ENCODE measurements at regions not wholly inside any gene's neighbourhood (a gene's known extent, or its start where the extent isn't known, plus 50 kb on each side); places are given as distances from the start of the nearest gene placed in this dataset.

DNA sequence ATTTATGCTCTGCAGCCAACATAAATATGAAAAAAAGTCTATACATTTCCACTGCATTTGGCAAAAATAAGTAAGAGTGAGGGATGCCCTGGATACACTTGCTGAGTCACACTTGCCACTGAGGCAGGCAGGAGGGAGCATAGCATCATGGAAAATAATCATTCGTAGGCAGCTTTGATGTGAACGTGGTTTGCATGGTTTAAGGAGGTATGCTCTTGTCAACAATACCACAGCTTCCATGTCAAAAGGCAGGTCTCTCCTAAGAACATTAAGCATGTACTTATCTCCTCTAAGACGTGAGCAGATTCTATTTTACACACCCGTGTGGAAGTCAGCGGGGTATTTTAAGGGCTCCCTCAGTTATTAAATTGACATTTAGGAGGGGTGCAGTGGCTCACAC, 89.2 kb upstream of the WDR11 start:
- H3K4me1 ChIP-seq (ENCODE audit: insufficient read depth, low read length) = 0 out of 2 replicates have a peak, but pooled peaks cover 6% of the 10 kb centered on the region
- Mint-ChIP-seq H3K27ac (no peak overlapping the region; a peak in 1 of 7 replicates), H3K36me3 (ENCODE audit: insufficient read depth in 1 of 3, low read depth in 3 of 3) (no peaks in the 10 kb centered on the region), H3K27me3 (ENCODE audit: low read depth) (peaks cover 2% of the 10 kb centered on the region), H3K9me3 (no peaks in the 10 kb centered on the region), H3K4me1 (peaks cover 27 to 28% of the 10 kb centered on the region in 2 experiments), H3K4me3 (no peak overlapping the region)
- no peak overlapping the region for H2BK15ac ChIP-seq (ENCODE audit: low read depth, low read length)
- H3K4ac ChIP-seq (ENCODE audit: low read depth, low read length) = no peak overlapping the region
- no peak overlapping the region for H2BK5ac ChIP-seq (ENCODE audit: insufficient read length, low read length)
- no peak overlapping the region for H3K23ac ChIP-seq (ENCODE audit: insufficient read length, low read depth, low read length)
- WGBS (ENCODE audit: extremely low coverage, insufficient read length, low lambda C conversion rate) = no CpG with 5 or more reads among the region's 5 CpGs
- no peaks in the 10 kb centered on the region for H4K20me1 ChIP-seq (ENCODE audit: control insufficient read depth, insufficient read depth, insufficient read length)
- H3K27me3 ChIP-seq (ENCODE audit: insufficient read depth, low read length) = no peaks in the 10 kb centered on the region
- no peak overlapping the region for H3K56ac ChIP-seq (ENCODE audit: insufficient read length, low read depth, low read length)
- no peak overlapping the region for H2AK5ac ChIP-seq (ENCODE audit: insufficient read length, low read length)
- no peak overlapping the region for H4K8ac ChIP-seq (replicated peaks; ENCODE audit: insufficient read length, low read depth, low read length)
- no peaks in the 10 kb centered on the region for H3K9me3 ChIP-seq (ENCODE audit: control insufficient read depth, low read depth, low read length)
- H3K79me2 ChIP-seq (ENCODE audit: insufficient read depth, low read length) = no peaks in the 10 kb centered on the region
- no peak overlapping the region for H3K4me2 ChIP-seq (ENCODE audit: insufficient read depth, insufficient read length, low read length)
- no peak overlapping the region for H2BK120ac ChIP-seq (ENCODE audit: low read depth, low read length, poor library complexity, severe bottlenecking)
- no peak overlapping the region for H4K5ac ChIP-seq (ENCODE audit: insufficient read length, low read depth, low read length)
- H3K9ac ChIP-seq (ENCODE audit: extremely low read depth, insufficient read length, low read length) = no peak overlapping the region
- H3K14ac ChIP-seq (ENCODE audit: insufficient read depth, low read length) = no peak overlapping the region
- H2AFZ ChIP-seq (ENCODE audit: low read length) = no peak overlapping the region
- H3K23me2 ChIP-seq (ENCODE audit: insufficient read length, low read depth, low read length, poor library complexity, severe bottlenecking) = no peaks in the 10 kb centered on the region
- TF ChIP-seq, protein P1, sequence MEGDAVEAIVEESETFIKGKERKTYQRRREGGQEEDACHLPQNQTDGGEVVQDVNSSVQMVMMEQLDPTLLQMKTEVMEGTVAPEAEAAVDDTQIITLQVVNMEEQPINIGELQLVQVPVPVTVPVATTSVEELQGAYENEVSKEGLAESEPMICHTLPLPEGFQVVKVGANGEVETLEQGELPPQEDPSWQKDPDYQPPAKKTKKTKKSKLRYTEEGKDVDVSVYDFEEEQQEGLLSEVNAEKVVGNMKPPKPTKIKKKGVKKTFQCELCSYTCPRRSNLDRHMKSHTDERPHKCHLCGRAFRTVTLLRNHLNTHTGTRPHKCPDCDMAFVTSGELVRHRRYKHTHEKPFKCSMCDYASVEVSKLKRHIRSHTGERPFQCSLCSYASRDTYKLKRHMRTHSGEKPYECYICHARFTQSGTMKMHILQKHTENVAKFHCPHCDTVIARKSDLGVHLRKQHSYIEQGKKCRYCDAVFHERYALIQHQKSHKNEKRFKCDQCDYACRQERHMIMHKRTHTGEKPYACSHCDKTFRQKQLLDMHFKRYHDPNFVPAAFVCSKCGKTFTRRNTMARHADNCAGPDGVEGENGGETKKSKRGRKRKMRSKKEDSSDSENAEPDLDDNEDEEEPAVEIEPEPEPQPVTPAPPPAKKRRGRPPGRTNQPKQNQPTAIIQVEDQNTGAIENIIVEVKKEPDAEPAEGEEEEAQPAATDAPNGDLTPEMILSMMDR (conservative IDR thresholded peaks at IDR 0.05) = no peak
- no peaks in the 10 kb centered on the region for H3K79me1 ChIP-seq (ENCODE audit: insufficient read depth, low read depth, low read length, poor library complexity, severe bottlenecking)
- no peak overlapping the region for H3K18ac ChIP-seq (ENCODE audit: insufficient read length, low read depth, low read length)
- no peak overlapping the region for H2BK20ac ChIP-seq (ENCODE audit: low read depth, low read length, poor library complexity, severe bottlenecking)
- no peak overlapping the region for H3K27ac ChIP-seq (ENCODE audit: insufficient read length, low read depth, low read length)
- no peak overlapping the region for H2BK12ac ChIP-seq (ENCODE audit: insufficient read length, low read depth, low read length)
- no peak overlapping the region for H3T11ph ChIP-seq (ENCODE audit: low read length)
- no peak for DNase-seq
- H4K91ac ChIP-seq (ENCODE audit: insufficient read length, low read depth, low read length) = no peak overlapping the region

Measured in H9 (cell line).